DND-41 (cell line): ENCODE measurements at regions not wholly inside any gene's neighbourhood (a gene's known extent, or its start where the extent isn't known, plus 50 kb on each side); places are given as distances from the start of the nearest gene placed in this dataset.

ENCODE experiments used
- ATAC-seq: fragments of 200-7000 bp; cut with Tn5 transposase; 3 replicates; pipeline ENCODE4 v1.9.1; 2021; ENCODE audit warnings: low read depth; ENCODE audit not compliant: insufficient read depth
- DNase-seq: peaks from one replicate; pipeline ENCODE4 v3.0.0-alpha.2; 2020
- H2AFZ ChIP-seq: 2 replicates; pipeline ENCODE4 v1.6.0; 2012; ENCODE audit warnings: low read depth, low read length
- H3K27ac ChIP-seq: 2 replicates; pipeline ENCODE4 v1.5.1; 2012; ENCODE audit warnings: low read length, inconsistent platforms
- H3K27me3 ChIP-seq: fragments of 200-600 bp; sonication (generic); 2 replicates; pipeline ENCODE4 v1.6.0; 2012; ENCODE audit warnings: low read length, mild to moderate bottlenecking, inconsistent platforms; ENCODE audit not compliant: insufficient read depth, poor library complexity
- H3K36me3 ChIP-seq: 2 replicates; pipeline ENCODE4 v1.5.1; 2012; ENCODE audit warnings: low read length, inconsistent platforms; ENCODE audit not compliant: insufficient read depth
- H3K4me1 ChIP-seq: 2 replicates; pipeline ENCODE4 v1.5.1; 2012; ENCODE audit warnings: mild to moderate bottlenecking, low read length; ENCODE audit not compliant: insufficient read depth
- H3K4me2 ChIP-seq: 2 replicates; pipeline ENCODE4 v1.6.0; 2012; ENCODE audit warnings: mild to moderate bottlenecking, moderate library complexity, low read length, inconsistent platforms; ENCODE audit not compliant: insufficient read depth
- H3K4me3 ChIP-seq, 2 experiments: fragments of 200-600 bp in 1 of 2; shearing (Covaris generic) in 1 of 2; 2 replicates each; pipeline ENCODE4 v1.5.1; 2012 to 2016; ENCODE audit warnings: inconsistent platforms in 2 of 2, low read length in 2 of 2, mild to moderate bottlenecking in 2 of 2, low read depth in 1 of 2, moderate library complexity in 1 of 2
- H3K79me2 ChIP-seq: 2 replicates; pipeline ENCODE4 v1.6.0; 2012; ENCODE audit warnings: low read length, inconsistent platforms; ENCODE audit not compliant: insufficient read depth
- H3K9ac ChIP-seq: 2 replicates; pipeline ENCODE4 v1.6.0; 2012; ENCODE audit warnings: low read depth, mild to moderate bottlenecking, inconsistent platforms, low read length, moderate library complexity
- H3K9me3 ChIP-seq: 2 replicates; pipeline ENCODE4 v1.5.1; 2012; ENCODE audit warnings: low read length, moderate library complexity, mild to moderate bottlenecking, inconsistent platforms; ENCODE audit not compliant: insufficient read depth, severe bottlenecking
- H4K20me1 ChIP-seq: 2 replicates; pipeline ENCODE4 v1.6.0; 2012; ENCODE audit warnings: low read length; ENCODE audit not compliant: insufficient read depth
- CTCF ChIP-seq: IDR thresholded peaks from 2 replicates; pipeline ENCODE4 v1.5.1; 2012; ENCODE audit warnings: borderline replicate concordance, low read length, moderate library complexity, mild to moderate bottlenecking; ENCODE audit not compliant: poor library complexity, severe bottlenecking; ENCODE audit errors: extremely low read depth
- EZH2 ChIP-seq: IDR thresholded peaks from 3 replicates; pipeline ENCODE4 v1.6.1; 2012; ENCODE audit warnings: borderline replicate concordance, low read depth, mild to moderate bottlenecking, moderate library complexity, low read length, inconsistent platforms; ENCODE audit not compliant: severe bottlenecking

- Histone ChIP-seq H3K36me3 (no peaks in the 10 kb centered on the region), H3K79me2 (no peaks in the 10 kb centered on the region), H3K4me3 (no peak overlapping the region), H4K20me1 (no peaks in the 10 kb centered on the region), H3K4me2 (no peak overlapping the region), H3K27ac (no peak overlapping the region), H3K27me3 (no peaks in the 10 kb centered on the region), H2AFZ (no peak overlapping the region), H3K9ac (no peak overlapping the region), H3K4me1 (no peaks in the 10 kb centered on the region), H3K9me3 (no peaks in the 10 kb centered on the region)
- no peak for DNase-seq
- ATAC-seq: no peak
- TF ChIP-seq EZH2 (no peak), CTCF (no peak)
These were observed 812.0 kb upstream of the ZNF608 start for GRCh38 chr5:125558466-125558865.

- Histone ChIP-seq H3K36me3 (no peaks in the 10 kb centered on the region), H2AFZ (no peak overlapping the region), H3K9ac (no peak overlapping the region), H3K4me2 (no peak overlapping the region), H3K27me3 (no peaks in the 10 kb centered on the region), H3K4me3 (no peak overlapping the region), H3K27ac (no peak overlapping the region), H3K9me3 (no peaks in the 10 kb centered on the region), H3K79me2 (no peaks in the 10 kb centered on the region), H4K20me1 (no peaks in the 10 kb centered on the region), H3K4me1 (no peaks in the 10 kb centered on the region)
- ATAC-seq: no peak
- DNase-seq: no peak
- no peak for TF ChIP-seq CTCF
- no peak for TF ChIP-seq EZH2
These were observed 812.9 kb upstream of the ZNF608 start for GRCh38 chr5:125559296-125559695.

- no peak for TF ChIP-seq CTCF
- TF ChIP-seq EZH2: no peak
- ATAC-seq: no peak
- H3K27ac ChIP-seq: no peak overlapping the region
These were observed 814.2 kb upstream of the ZNF608 start for GRCh38 chr5:125560476-125561225.

More at GRCh38 chr5:125560476-125561225, 814.2 kb upstream of the ZNF608 start:
- Histone ChIP-seq H3K4me3 (no peak overlapping the region), H3K9me3 (no peaks in the 10 kb centered on the region), H3K9ac (no peak overlapping the region), H3K4me1 (no peaks in the 10 kb centered on the region), H3K36me3 (no peaks in the 10 kb centered on the region), H3K27me3 (no peaks in the 10 kb centered on the region), H3K4me2 (no peak overlapping the region), H2AFZ (no peak overlapping the region), H3K79me2 (no peaks in the 10 kb centered on the region), H4K20me1 (no peaks in the 10 kb centered on the region)
- DNase-seq: no peak
